ENCODE measurements at regions not wholly inside any gene's neighbourhood (a gene's known extent, or its start where the extent isn't known, plus 50 kb on each side); places are given as distances from the start of the nearest gene placed in this dataset.

- no peak for DNase-seq (ENCODE audit: low spot score)
- H3K9me3 Mint-ChIP-seq: no peaks in the 10 kb centered on the region
- ATAC-seq: no peak
- no peak overlapping the region for H3K4me3 Mint-ChIP-seq
- no peak overlapping the region for H3K27ac Mint-ChIP-seq
- TF ChIP-seq CREB1 (CRISPR knock-in tag; IDR thresholded peaks at IDR 0.05) (no peak), JAZF1 (CRISPR knock-in tag; IDR thresholded peaks at IDR 0.05) (no peak), ZNF317 (CRISPR knock-in tag; IDR thresholded peaks at IDR 0.05; ENCODE audit: borderline replicate concordance, low read depth) (no peak), IRF2 (CRISPR knock-in tag; IDR thresholded peaks at IDR 0.05; ENCODE audit: borderline replicate concordance, low read depth) (no peak), ZBTB43 (CRISPR knock-in tag; IDR thresholded peaks at IDR 0.05) (no peak), NR3C1 (CRISPR knock-in tag; conservative IDR thresholded peaks at IDR 0.05; ENCODE audit: low read depth) (no peak), NFE2L1 (CRISPR knock-in tag; IDR thresholded peaks at IDR 0.05) (no peak), CBFB (CRISPR knock-in tag; IDR thresholded peaks at IDR 0.05; ENCODE audit: low read depth) (no peak), E2F1 (CRISPR knock-in tag; IDR thresholded peaks at IDR 0.05) (no peak), MYBL2 (CRISPR knock-in tag; IDR thresholded peaks at IDR 0.05) (no peak), MAX (CRISPR knock-in tag; IDR thresholded peaks at IDR 0.05) (no peak), STAT6 (CRISPR knock-in tag; conservative IDR thresholded peaks at IDR 0.05; ENCODE audit: low read depth) (no peak), ZBTB21 (CRISPR knock-in tag; IDR thresholded peaks at IDR 0.05; ENCODE audit: borderline replicate concordance) (no peak), TP53 (CRISPR knock-in tag; IDR thresholded peaks at IDR 0.05) (no peak)
- TF ChIP-seq, protein P1, sequence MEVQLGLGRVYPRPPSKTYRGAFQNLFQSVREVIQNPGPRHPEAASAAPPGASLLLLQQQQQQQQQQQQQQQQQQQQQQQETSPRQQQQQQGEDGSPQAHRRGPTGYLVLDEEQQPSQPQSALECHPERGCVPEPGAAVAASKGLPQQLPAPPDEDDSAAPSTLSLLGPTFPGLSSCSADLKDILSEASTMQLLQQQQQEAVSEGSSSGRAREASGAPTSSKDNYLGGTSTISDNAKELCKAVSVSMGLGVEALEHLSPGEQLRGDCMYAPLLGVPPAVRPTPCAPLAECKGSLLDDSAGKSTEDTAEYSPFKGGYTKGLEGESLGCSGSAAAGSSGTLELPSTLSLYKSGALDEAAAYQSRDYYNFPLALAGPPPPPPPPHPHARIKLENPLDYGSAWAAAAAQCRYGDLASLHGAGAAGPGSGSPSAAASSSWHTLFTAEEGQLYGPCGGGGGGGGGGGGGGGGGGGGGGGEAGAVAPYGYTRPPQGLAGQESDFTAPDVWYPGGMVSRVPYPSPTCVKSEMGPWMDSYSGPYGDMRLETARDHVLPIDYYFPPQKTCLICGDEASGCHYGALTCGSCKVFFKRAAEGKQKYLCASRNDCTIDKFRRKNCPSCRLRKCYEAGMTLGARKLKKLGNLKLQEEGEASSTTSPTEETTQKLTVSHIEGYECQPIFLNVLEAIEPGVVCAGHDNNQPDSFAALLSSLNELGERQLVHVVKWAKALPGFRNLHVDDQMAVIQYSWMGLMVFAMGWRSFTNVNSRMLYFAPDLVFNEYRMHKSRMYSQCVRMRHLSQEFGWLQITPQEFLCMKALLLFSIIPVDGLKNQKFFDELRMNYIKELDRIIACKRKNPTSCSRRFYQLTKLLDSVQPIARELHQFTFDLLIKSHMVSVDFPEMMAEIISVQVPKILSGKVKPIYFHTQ (CRISPR knock-in tag; IDR thresholded peaks at IDR 0.05): no peak
- TF ChIP-seq, protein P2, sequence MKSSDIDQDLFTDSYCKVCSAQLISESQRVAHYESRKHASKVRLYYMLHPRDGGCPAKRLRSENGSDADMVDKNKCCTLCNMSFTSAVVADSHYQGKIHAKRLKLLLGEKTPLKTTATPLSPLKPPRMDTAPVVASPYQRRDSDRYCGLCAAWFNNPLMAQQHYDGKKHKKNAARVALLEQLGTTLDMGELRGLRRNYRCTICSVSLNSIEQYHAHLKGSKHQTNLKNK (CRISPR knock-in tag; IDR thresholded peaks at IDR 0.05): no peak
- TF ChIP-seq, protein P3, sequence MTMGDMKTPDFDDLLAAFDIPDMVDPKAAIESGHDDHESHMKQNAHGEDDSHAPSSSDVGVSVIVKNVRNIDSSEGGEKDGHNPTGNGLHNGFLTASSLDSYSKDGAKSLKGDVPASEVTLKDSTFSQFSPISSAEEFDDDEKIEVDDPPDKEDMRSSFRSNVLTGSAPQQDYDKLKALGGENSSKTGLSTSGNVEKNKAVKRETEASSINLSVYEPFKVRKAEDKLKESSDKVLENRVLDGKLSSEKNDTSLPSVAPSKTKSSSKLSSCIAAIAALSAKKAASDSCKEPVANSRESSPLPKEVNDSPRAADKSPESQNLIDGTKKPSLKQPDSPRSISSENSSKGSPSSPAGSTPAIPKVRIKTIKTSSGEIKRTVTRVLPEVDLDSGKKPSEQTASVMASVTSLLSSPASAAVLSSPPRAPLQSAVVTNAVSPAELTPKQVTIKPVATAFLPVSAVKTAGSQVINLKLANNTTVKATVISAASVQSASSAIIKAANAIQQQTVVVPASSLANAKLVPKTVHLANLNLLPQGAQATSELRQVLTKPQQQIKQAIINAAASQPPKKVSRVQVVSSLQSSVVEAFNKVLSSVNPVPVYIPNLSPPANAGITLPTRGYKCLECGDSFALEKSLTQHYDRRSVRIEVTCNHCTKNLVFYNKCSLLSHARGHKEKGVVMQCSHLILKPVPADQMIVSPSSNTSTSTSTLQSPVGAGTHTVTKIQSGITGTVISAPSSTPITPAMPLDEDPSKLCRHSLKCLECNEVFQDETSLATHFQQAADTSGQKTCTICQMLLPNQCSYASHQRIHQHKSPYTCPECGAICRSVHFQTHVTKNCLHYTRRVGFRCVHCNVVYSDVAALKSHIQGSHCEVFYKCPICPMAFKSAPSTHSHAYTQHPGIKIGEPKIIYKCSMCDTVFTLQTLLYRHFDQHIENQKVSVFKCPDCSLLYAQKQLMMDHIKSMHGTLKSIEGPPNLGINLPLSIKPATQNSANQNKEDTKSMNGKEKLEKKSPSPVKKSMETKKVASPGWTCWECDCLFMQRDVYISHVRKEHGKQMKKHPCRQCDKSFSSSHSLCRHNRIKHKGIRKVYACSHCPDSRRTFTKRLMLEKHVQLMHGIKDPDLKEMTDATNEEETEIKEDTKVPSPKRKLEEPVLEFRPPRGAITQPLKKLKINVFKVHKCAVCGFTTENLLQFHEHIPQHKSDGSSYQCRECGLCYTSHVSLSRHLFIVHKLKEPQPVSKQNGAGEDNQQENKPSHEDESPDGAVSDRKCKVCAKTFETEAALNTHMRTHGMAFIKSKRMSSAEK (CRISPR knock-in tag; IDR thresholded peaks at IDR 0.05; ENCODE audit: borderline replicate concordance): no peak
- TF ChIP-seq, protein P4, sequence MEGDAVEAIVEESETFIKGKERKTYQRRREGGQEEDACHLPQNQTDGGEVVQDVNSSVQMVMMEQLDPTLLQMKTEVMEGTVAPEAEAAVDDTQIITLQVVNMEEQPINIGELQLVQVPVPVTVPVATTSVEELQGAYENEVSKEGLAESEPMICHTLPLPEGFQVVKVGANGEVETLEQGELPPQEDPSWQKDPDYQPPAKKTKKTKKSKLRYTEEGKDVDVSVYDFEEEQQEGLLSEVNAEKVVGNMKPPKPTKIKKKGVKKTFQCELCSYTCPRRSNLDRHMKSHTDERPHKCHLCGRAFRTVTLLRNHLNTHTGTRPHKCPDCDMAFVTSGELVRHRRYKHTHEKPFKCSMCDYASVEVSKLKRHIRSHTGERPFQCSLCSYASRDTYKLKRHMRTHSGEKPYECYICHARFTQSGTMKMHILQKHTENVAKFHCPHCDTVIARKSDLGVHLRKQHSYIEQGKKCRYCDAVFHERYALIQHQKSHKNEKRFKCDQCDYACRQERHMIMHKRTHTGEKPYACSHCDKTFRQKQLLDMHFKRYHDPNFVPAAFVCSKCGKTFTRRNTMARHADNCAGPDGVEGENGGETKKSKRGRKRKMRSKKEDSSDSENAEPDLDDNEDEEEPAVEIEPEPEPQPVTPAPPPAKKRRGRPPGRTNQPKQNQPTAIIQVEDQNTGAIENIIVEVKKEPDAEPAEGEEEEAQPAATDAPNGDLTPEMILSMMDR (IDR thresholded peaks at IDR 0.05): no peak
- TF ChIP-seq, protein P5, sequence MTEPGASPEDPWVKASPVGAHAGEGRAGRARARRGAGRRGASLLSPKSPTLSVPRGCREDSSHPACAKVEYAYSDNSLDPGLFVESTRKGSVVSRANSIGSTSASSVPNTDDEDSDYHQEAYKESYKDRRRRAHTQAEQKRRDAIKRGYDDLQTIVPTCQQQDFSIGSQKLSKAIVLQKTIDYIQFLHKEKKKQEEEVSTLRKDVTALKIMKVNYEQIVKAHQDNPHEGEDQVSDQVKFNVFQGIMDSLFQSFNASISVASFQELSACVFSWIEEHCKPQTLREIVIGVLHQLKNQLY (CRISPR knock-in tag; IDR thresholded peaks at IDR 0.05): no peak
- peaks cover 7% of the 10 kb centered on the region for H3K4me1 Mint-ChIP-seq
- POLR2A ChIA-PET: no interaction called here
- H3K36me3 Mint-ChIP-seq: no peaks in the 10 kb centered on the region
- CTCF ChIA-PET: no interaction called here
- H3K27me3 Mint-ChIP-seq (ENCODE audit: low read depth): no peaks in the 10 kb centered on the region
These were observed 154.6 kb upstream of the NR3C1 start for GRCh38 chr5:143558048-143558447.
